Sciatic nerve (tissue), 2 donors: ENCODE measurements at regions not wholly inside any gene's neighbourhood (a gene's known extent, or its start where the extent isn't known, plus 50 kb on each side); places are given as distances from the start of the nearest gene placed in this dataset.

ENCODE experiments used
- ATAC-seq: fragments of 200-7000 bp; cut with Tn5 transposase; one replicate; pipeline ENCODE4 v1.9.1; 2020; ENCODE audit warnings: mild to moderate bottlenecking, moderate library complexity
- DNase-seq: peaks from one replicate; pipeline ENCODE4 v3.0.0-alpha.2; 2020; ENCODE audit warnings: low spot score
- intact Hi-C: fragments of 100-400 bp; cut with DNase I; formaldehyde crosslinking; loops from one replicate; pipeline ENCODE4 v1.14.2; 2022
- donor health status: DM: no; HTN: no; CAD: no.
- donor health status: DM: no; HTN: no; CAD: no.

DNA sequence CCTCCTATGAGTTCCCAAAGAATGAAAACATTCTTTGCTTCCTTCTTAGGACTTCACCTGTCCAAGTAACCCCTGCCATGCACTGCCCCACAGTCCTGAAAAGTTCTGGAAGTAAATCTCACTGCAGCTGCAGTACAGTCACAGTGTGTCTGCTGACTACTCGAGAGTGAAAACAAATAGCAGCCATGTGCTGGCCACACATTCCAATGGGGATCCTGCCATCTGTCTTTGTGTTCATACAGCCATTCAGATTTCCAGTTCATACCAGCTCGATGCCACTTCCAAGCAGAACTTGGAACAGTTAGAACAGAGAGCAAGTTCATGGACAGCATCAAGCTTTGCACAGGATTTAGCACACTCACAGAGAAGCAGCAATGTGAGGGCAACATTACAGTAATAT, 629.9 kb upstream of the ACVR2A start:
- intact Hi-C loops, result no loop called here
- no peak for ATAC-seq
- DNase-seq, result no peak

- no peak for ATAC-seq
- no peak for DNase-seq
- intact Hi-C loops, result no loop called here
Observed at GRCh38 chr2:147211484-147211883, 633.3 kb upstream of the ACVR2A start.

GRCh38 chr2:147204102-147204501, 640.7 kb upstream of the ACVR2A start:
- intact Hi-C loops, result no loop called here
- no peak for ATAC-seq
- no peak for DNase-seq

GRCh38 chr2:147198651-147199171, 646.1 kb upstream of the ACVR2A start:
- no peak for ATAC-seq
- no peak for DNase-seq
- intact Hi-C loops, result no loop called here

- ATAC-seq (no peak), DNase-seq (no peak)
- intact Hi-C loops, result no loop called here
Observed at GRCh38 chr2:147197754-147198483, 646.9 kb upstream of the ACVR2A start.

DNA sequence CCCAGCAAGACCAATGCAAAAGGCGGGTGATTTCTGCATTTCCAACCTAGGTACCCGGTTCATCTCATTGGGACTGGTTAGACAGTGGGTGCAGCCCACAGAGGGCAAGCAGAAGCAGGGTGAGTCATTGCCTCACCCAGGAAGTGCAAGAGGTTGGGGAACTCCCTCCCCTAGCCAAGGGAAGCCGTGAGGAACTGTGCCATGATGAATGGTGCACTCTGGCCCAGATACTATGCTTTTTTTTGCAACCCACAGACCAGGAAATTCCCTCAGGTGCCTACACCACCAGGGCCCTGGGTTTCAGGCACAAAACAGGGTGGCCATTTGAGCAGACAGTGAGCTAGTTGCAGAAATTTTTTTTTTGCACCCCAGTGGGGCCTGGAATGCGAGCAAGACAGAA, 662.6 kb upstream of the ACVR2A start:
- no peak for ATAC-seq
- intact Hi-C loops, result no loop called here

GRCh38 chr2:147181351-147182029, 663.3 kb upstream of the ACVR2A start:
- ATAC-seq (no peak), DNase-seq (no peak)
- intact Hi-C loops, result no loop called here

More for the DNA sequence above, 662.6 kb upstream of the ACVR2A start:
- no peak for DNase-seq

GRCh38 chr2:147177071-147177857, 667.6 kb upstream of the ACVR2A start:
- DNase-seq, result no peak
- no peak for ATAC-seq
- intact Hi-C loops, result no loop called here

DNA sequence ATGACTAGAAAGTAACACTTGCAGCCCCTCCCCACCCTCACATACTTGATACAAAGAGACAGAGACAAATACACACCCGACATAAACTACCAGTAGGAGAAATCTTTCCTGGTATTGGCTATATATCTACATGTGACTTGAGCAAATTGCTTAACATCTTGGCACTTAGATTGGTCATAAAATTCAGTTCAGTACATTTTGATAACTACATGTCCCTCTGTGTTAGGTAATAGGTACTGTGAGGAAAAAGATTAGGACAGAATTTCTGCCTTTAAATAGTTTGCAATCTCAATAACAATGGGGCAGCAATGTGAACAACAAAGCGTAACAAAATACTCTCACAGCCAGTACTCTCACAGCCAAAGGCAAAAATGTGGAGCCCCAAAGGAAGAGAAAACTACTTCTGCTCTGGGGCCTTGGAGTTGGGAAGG, 670.0 kb upstream of the ACVR2A start:
- DNase-seq (no peak), ATAC-seq (peak; percentile 45)
- intact Hi-C loops, result no loop called here

DNA sequence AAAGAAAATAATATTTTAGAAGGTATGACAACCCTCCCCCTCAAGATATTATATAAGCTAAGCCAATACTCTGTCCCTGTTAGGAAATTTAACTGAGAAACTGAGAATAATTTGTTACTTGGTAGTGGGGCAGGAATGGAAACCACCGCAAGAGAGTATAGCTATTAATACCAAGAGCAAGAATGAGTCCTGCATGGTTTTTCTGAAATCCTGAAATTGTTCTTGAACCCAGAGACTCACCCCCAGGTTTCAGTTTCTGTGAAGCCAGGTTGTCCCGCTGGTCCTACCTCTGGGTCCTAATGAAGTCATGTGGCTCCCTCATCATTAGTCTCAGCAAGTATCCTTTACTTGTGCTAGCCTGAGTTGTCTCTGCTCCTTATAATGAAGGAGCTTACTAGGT, 671.0 kb upstream of the ACVR2A start:
- no peak for ATAC-seq
- intact Hi-C loops, result no loop called here
- DNase-seq, result no peak

- no peak for ATAC-seq
- intact Hi-C loops, result no loop called here
- no peak for DNase-seq
Observed at GRCh38 chr2:147173189-147173581, 671.6 kb upstream of the ACVR2A start.

- intact Hi-C loops, result no loop called here
- ATAC-seq (no peak), DNase-seq (no peak)
Observed at GRCh38 chr2:147172493-147173188, 672.2 kb upstream of the ACVR2A start.

- DNase-seq (no peak), ATAC-seq (peak; percentile 59)
- intact Hi-C loops, result no loop called here
Observed at GRCh38 chr2:147171941-147172340, 672.9 kb upstream of the ACVR2A start.

- ATAC-seq, result no peak
- DNase-seq, result no peak
- intact Hi-C loops, result no loop called here
Observed at GRCh38 chr2:147170932-147171331, 673.9 kb upstream of the ACVR2A start.

- no peak for ATAC-seq
- no peak for DNase-seq
- intact Hi-C loops, result no loop called here
Observed at GRCh38 chr2:147165697-147166382, 679.0 kb upstream of the ACVR2A start.

- ATAC-seq, result no peak
- DNase-seq, result no peak
- intact Hi-C loops, result no loop called here
Observed at GRCh38 chr2:147164563-147164962, 680.3 kb upstream of the ACVR2A start.

- DNase-seq (no peak), ATAC-seq (no peak)
- intact Hi-C loops, result no loop called here
Observed at GRCh38 chr2:147161746-147162145, 683.1 kb upstream of the ACVR2A start.

DNA sequence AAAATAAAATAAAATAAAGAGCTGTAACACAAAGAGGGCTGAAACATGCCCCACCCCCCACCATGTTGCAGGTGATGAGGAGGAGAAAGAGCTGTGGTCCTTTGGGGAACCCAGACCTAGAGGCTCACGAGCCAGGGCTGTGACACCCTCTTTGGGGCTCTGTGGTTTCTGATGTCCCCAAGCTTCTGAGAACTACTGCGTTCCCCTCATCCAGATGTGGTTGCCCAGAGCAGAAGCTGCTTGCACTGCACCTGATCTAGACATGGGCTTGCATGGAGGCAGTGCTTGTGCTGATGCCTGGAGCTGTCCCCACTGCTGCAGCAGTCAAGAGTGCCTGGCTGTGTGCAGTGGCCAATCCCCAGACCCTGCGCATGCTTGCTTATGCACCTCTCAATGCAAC, 687.9 kb upstream of the ACVR2A start:
- no peak for ATAC-seq
- DNase-seq, result no peak
- intact Hi-C loops, result no loop called here

DNA sequence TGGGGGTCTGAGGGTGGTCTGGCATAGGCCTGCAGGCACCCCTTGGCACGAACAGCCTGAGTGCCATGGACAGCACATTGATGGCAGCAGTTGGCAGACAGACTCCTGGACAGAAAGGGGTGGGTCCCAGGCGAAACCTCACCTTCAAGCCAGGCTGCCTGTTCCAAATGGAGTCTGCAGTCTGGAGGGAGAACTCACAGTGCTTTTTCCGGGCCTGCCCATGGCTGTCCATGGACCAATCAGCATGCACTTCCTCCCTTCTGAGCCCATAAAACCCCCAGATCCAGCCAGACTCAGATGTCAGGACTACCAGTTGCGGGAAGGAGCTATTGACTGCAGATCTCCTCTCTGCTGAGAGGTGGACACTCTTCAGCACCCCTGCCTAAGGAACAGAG, 694.6 kb upstream of the ACVR2A start:
- intact Hi-C loops, result no loop called here
- no peak for ATAC-seq
- DNase-seq, result no peak
